Calu3 (cell line): ENCODE measurements at regions not wholly inside any gene's neighbourhood (a gene's known extent, or its start where the extent isn't known, plus 50 kb on each side); places are given as distances from the start of the nearest gene placed in this dataset.
A peak's percentile ranks its signal among the peaks of the same experiment; 100 is the strongest.

Experiments
- BruUV-seq: library from RNA; stranded (reverse); fragments of 400-500 nt; replicated peaks from 2 replicates; lab custom pipeline; 2021; lab: Mats Ljungman, UMichigan
- CTCF ChIA-PET: fragments of 300-600 bp; sonication (Branson Sonifier 250); formaldehyde crosslinking; loops from one replicate; lab custom pipeline; 2022; ENCODE audit warnings: antibody characterized with exemption; lab: Charles Lee
- DNase-seq: peaks from one replicate; pipeline ENCODE4 v3.0.0; 2022
- H3K27ac Mint-ChIP-seq: one replicate; pipeline ENCODE4 v1.8.0; 2022; ENCODE audit warnings: mixed read lengths; ENCODE audit not compliant: unreplicated experiment
- H3K27me3 Mint-ChIP-seq: one replicate; pipeline ENCODE4 v1.8.0; 2022; ENCODE audit warnings: mixed read lengths; ENCODE audit not compliant: unreplicated experiment
- H3K36me3 Mint-ChIP-seq: one replicate; pipeline ENCODE4 v1.8.0; 2022; ENCODE audit warnings: mild to moderate bottlenecking, moderate library complexity, mixed read lengths; ENCODE audit not compliant: insufficient read depth, unreplicated experiment
- H3K4me1 Mint-ChIP-seq: one replicate; pipeline ENCODE4 v1.8.0; 2022; ENCODE audit warnings: mild to moderate bottlenecking, low read depth, mixed read lengths; ENCODE audit not compliant: unreplicated experiment
- H3K4me3 Mint-ChIP-seq: one replicate; pipeline ENCODE4 v1.8.0; 2022; ENCODE audit warnings: mild to moderate bottlenecking, low read depth, moderate library complexity, mixed read lengths; ENCODE audit not compliant: unreplicated experiment
- H3K9me3 Mint-ChIP-seq: one replicate; pipeline ENCODE4 v1.8.0; 2022; ENCODE audit warnings: low read depth, mixed read lengths; ENCODE audit not compliant: unreplicated experiment
- CTCF ChIP-seq: fragments of 200-600 bp; IDR thresholded peaks from one replicate; pipeline ENCODE4 v1.8.0; 2022; ENCODE audit warnings: antibody characterized with exemption; ENCODE audit not compliant: unreplicated experiment
- intact Hi-C: fragments of 100-400 bp; cut with micrococcal nuclease; formaldehyde crosslinking; loops from one replicate; pipeline ENCODE4 v1.10.0; 2022; ENCODE audit not compliant: unreplicated experiment

- Mint-ChIP-seq H3K4me1 (peaks cover 25% of the 10 kb centered on the region), H3K27ac (no peak overlapping the region), H3K9me3 (peaks cover 4% of the 10 kb centered on the region), H3K36me3 (no peaks in the 10 kb centered on the region), H3K4me3 (no peak overlapping the region), H3K27me3 (no peaks in the 10 kb centered on the region)
- no peak for DNase-seq
- intact Hi-C loops: no loop called here
- TF ChIP-seq CTCF: no peak
- CTCF ChIA-PET: no interaction called here
- BruUV-seq: no TSS peak
Observed at GRCh38 chr4:18937746-18938145, 916.2 kb upstream of the LCORL start.

DNA sequence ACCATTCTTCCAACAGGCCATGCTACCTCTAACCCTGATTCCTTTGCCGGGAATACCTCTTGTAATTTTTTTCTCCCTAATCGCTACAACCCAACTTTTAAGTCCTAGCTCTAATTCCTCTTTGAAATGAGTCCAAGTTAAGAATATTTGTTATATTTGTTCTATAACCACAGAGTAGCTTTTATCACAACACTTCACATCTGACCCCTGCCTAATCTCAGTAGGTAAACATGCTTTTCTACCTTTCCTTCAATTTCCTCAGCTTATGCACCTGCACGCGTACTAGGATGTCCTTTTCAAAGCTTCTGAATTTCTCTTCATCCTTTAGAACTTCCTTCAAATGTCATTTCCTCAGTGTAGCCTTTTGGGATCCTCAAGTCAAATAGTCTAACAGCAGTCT is 915.5 kb upstream of the LCORL start:
- Mint-ChIP-seq H3K36me3 (no peaks in the 10 kb centered on the region), H3K9me3 (peaks cover 4% of the 10 kb centered on the region), H3K27me3 (no peaks in the 10 kb centered on the region), H3K4me1 (peaks cover 25% of the 10 kb centered on the region), H3K27ac (no peak overlapping the region), H3K4me3 (no peak overlapping the region)
- CTCF ChIA-PET: interaction anchor here (0.7 kb wide), 1 partner anchor 17 kb away, joined by 3 read pairs; no protein-coding TSS in a partner anchor
- TF ChIP-seq CTCF: no peak
- no peak for DNase-seq
- intact Hi-C loops: no loop called here
- BruUV-seq: no TSS peak

DNA sequence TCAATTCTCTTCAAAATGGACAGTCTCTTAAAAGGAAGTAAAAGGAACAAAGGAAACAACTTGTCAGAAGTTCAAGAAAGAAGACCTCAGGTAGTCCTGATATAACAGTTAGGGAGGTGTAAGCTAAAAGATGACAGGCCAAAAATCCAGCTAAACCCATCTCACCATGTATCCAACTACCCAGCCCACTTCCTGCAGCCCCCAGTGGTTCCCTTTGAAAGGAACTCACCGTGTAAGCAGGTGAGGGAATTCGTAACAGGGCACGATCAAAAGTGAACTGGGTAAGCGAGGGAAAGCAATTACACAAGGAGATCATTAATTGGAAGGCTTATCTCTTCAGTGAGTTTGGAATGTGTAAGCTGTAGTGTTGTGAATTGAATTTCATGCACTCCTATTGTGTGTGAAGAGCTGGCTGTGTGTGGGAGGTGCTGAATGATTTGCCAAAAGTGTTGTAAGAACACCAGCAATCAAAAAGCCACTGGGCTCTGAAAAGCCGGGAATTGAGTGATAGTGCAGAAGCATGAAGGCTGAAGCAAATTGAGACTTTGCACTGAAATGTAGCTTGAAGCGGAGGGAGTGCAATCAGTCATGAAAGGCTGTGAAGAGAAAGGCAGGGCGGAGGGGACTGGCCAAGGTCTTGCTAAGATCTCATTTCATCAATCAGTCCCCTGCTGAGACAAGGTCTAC is 914.2 kb upstream of the LCORL start:
- Mint-ChIP-seq H3K27ac (peak overlapping the region; percentile 30), H3K27me3 (no peaks in the 10 kb centered on the region), H3K36me3 (no peaks in the 10 kb centered on the region), H3K4me1 (peaks cover 25% of the 10 kb centered on the region), H3K9me3 (peaks cover 4% of the 10 kb centered on the region), H3K4me3 (no peak overlapping the region)
- intact Hi-C loops: loop anchor here (2.0 kb wide), 1 partner anchor 123 kb away; no protein-coding TSS in a partner anchor
- CTCF ChIA-PET: no interaction called here
- DNase-seq: no peak
- no TSS peak for BruUV-seq
- TF ChIP-seq CTCF: no peak

- peaks cover 4% of the 10 kb centered on the region for H3K9me3 Mint-ChIP-seq
- H3K4me3 Mint-ChIP-seq: no peak overlapping the region
- H3K27me3 Mint-ChIP-seq: no peaks in the 10 kb centered on the region
- no TSS peak for BruUV-seq
- H3K4me1 Mint-ChIP-seq: peaks cover 25% of the 10 kb centered on the region
- CTCF ChIA-PET: no interaction called here
- TF ChIP-seq CTCF: no peak
- no peaks in the 10 kb centered on the region for H3K36me3 Mint-ChIP-seq
- intact Hi-C loops: loop anchor here (1.0 to 2.0 kb wide), 2 partner anchors 121 to 245 kb away; no protein-coding TSS in a partner anchor
- DNase-seq: no peak
- no peak overlapping the region for H3K27ac Mint-ChIP-seq
Observed at GRCh38 chr4:18934197-18934596, 912.6 kb upstream of the LCORL start.
